ENCODE measurements at regions not wholly inside any gene's neighbourhood (a gene's known extent, or its start where the extent isn't known, plus 50 kb on each side); places are given as distances from the start of the nearest gene placed in this dataset.

DNA sequence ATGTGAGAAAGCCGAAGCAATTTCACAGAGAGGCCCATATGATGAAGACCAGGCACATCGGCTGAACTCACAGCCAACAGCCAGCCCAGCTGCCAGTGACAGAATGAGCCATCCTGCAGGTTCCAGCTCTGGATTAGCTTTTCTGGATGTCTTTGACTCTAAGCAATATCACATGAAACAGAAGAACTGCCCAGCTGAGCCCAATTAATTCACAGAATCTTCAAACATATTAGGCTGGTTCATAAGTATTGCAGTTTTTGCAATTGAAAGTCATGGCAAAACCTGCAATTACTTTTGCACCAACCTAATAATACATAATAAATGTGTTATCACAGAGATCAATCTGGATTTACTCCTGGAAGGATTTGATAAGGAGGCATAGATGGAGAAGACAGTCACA lies 299.9 kb downstream of the RAB28 start:
- TF ChIP-seq, protein P1, sequence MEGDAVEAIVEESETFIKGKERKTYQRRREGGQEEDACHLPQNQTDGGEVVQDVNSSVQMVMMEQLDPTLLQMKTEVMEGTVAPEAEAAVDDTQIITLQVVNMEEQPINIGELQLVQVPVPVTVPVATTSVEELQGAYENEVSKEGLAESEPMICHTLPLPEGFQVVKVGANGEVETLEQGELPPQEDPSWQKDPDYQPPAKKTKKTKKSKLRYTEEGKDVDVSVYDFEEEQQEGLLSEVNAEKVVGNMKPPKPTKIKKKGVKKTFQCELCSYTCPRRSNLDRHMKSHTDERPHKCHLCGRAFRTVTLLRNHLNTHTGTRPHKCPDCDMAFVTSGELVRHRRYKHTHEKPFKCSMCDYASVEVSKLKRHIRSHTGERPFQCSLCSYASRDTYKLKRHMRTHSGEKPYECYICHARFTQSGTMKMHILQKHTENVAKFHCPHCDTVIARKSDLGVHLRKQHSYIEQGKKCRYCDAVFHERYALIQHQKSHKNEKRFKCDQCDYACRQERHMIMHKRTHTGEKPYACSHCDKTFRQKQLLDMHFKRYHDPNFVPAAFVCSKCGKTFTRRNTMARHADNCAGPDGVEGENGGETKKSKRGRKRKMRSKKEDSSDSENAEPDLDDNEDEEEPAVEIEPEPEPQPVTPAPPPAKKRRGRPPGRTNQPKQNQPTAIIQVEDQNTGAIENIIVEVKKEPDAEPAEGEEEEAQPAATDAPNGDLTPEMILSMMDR (conservative IDR thresholded peaks at IDR 0.05; ENCODE audit: low read depth, low read length), result no peak
- TF ChIP-seq SMC3 (IDR thresholded peaks at IDR 0.05; ENCODE audit: low read depth, low read length) (no peak), CEBPB (IDR thresholded peaks at IDR 0.05; ENCODE audit: low read depth, low read length) (no peak), POLR2A (IDR thresholded peaks at IDR 0.05; ENCODE audit: low read depth, low read length) (no peak)
